Ovary (tissue), 3 donors: ENCODE measurements at regions not wholly inside any gene's neighbourhood (a gene's known extent, or its start where the extent isn't known, plus 50 kb on each side); places are given as distances from the start of the nearest gene placed in this dataset.

Experiments
- CTCF ChIP-seq, 3 donors: fragments of 450-650 bp in 2 of 3; fragments of 200-600 bp in 1 of 3; IDR thresholded peaks; one replicate each; pipeline versions ENCODE4 v1.5.1 to v1.8.0; 2016 to 2022; ENCODE audit warnings: antibody characterized with exemption in 3 of 3, mild to moderate bottlenecking in 1 of 3
- POLR2A ChIP-seq: fragments of 450-650 bp; IDR thresholded peaks from one replicate; pipeline ENCODE4 v1.6.1; 2017; ENCODE audit warnings: antibody characterized with exemption, mild to moderate bottlenecking, moderate library complexity
- donor health status: DM: no; HTN: no; CAD: no.

GRCh38 chr1:10938741-10939417 lies 73.6 kb upstream of the TARDBP start:
- TF ChIP-seq CTCF (IDR thresholded peaks at IDR 0.05) = no peak
- no peak for TF ChIP-seq POLR2A
